Ishikawa (cell line): ENCODE measurements at regions not wholly inside any gene's neighbourhood (a gene's known extent, or its start where the extent isn't known, plus 50 kb on each side); places are given as distances from the start of the nearest gene placed in this dataset.

Experiments used
- CEBPB ChIP-seq: IDR thresholded peaks from 2 replicates; pipeline ENCODE4 v1.6.1; 2012
- CREB1 ChIP-seq: IDR thresholded peaks from 2 replicates; pipeline ENCODE4 v1.6.1; 2012; ENCODE audit warnings: low read depth
- EP300 ChIP-seq: IDR thresholded peaks from 2 replicates; pipeline ENCODE4 v1.6.1; 2012; ENCODE audit warnings: borderline replicate concordance

GRCh38 chr7:49483142-49483541 is 290.3 kb upstream of the VWC2 start:
- TF ChIP-seq CEBPB (no peak), EP300 (no peak), CREB1 (no peak)
